IPS DF 4.7 (cell line): ENCODE measurements at regions not wholly inside any gene's neighbourhood (a gene's known extent, or its start where the extent isn't known, plus 50 kb on each side); places are given as distances from the start of the nearest gene placed in this dataset.
"Not testable (repeated sequence)": the region's sequence is repeated elsewhere in the genome, so short reads cannot be mapped to it uniquely, and the experiment has no call there.

Experiments used
- DNase-seq: peaks from one replicate; pipeline ENCODE4 v3.0.0-alpha.2; 2013; ENCODE audit warnings: low spot score; ENCODE audit errors: extremely low read depth

GRCh38 chr2:149873936-149874335 lies 286.4 kb upstream of the MMADHC start:
- DNase-seq: no peak

DNA sequence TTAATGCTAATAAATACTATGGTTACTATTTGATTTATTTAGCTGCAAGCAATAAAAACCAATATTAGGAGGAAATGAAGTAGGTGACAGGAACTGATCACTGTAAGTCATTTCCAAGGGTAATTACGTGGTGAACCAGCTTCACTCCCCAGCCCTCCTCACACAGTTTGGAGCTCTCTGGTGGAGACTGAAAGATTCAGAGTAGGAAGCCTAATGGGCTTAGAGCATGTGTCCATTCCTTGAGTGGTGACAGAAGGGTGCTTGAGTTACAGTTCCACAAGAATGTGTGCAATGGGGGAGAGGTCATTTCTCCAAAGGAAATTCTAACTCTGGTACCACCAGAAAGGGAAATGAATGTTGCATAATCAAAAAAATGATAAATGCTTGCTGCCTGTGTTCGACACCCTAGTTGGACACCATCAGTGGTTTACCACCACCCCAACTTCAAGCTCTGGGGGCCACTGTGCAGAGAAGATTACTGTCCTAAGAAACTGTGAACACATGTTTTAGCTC lies 285.1 kb upstream of the MMADHC start:
- DNase-seq: no peak

DNA sequence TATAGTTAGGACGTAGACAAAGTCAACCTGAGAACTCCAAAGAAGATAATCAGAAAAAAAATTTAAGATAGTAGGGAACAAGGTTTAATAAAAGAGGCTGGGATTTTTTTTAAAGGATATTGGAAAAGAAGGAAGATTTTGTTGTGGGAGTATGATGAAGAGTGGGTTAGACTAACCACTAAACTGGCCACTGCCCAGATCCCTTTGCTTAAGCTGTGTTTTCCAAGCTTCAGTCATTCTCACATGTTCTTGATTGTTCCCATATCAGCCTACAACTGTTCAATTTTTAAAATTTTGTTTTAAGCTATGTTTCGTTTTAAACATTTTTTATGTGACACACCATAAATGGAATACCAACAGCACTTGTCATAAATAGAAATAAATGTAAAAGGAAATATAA lies 284.5 kb upstream of the MMADHC start:
- no peak for DNase-seq

- DNase-seq: no peak
Observed at GRCh38 chr2:149871091-149871885, 283.7 kb upstream of the MMADHC start.

DNA sequence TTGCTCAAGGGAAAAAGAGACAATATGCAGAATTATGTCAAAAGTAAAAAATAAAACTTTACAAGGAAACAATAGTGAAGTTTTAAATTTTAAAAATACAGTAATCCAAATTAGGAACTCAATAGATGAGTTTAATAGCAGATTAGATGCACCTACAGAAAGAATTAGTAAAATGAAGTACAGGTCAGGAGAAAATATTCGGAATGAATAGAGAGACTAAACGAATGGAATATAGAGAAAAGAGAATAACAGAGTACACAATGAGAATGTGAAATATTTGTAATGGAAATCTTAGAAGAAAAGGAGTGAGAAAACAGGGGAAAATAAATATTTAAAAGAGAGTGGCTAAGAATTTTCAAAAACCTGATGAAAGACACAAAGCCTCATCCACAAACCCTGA lies 275.7 kb upstream of the MMADHC start:
- no peak for DNase-seq

DNA sequence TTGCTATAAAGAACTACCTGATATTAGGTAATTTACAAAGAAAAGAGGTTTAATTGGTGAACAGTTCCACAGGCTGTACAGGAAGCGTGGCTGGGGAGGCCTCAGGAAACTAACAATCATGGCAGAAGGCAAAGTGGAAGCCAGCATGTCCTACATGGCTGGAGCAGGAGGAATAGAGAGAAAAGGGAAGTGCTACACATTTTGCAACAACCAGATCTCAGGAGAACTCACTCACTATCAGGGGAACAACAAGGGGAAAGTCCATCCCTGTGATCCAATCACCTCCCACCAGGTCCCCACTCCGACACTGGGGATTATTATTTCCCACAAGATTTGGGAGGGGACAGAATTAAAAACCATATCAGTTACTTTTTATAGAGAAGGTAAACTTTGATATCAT lies 273.5 kb upstream of the MMADHC start:
- DNase-seq: no peak

- DNase-seq: no peak
Observed at GRCh38 chr2:149860276-149860921, 272.8 kb upstream of the MMADHC start.

GRCh38 chr2:149858901-149859634 lies 271.5 kb upstream of the MMADHC start:
- no peak for DNase-seq

DNA sequence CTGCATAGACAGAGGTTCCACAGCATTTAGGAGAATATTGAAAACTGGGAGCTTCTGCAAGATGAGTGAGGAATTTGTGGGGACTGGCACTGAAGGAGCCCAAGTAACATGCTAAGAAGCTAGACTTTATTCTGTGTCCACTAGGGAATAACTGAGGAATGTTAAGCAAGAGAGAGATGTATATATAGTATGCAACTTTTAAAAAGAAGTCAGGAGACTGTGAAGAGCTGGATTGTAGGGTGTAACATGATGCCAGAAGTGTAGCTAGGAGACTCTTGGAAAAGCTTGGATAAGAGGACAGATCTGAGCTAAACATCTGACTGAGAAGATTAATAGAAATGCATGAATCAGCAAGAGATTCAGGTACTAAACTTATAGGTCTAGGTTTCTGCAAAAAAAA lies 270.6 kb upstream of the MMADHC start:
- DNase-seq: no peak

- DNase-seq: no peak
Observed at GRCh38 chr2:149857344-149857743, 269.8 kb upstream of the MMADHC start.

GRCh38 chr2:149855859-149856258 lies 268.3 kb upstream of the MMADHC start:
- DNase-seq: not testable (repeated sequence)

GRCh38 chr2:149849591-149849990 lies 262.0 kb upstream of the MMADHC start:
- DNase-seq: no peak

DNA sequence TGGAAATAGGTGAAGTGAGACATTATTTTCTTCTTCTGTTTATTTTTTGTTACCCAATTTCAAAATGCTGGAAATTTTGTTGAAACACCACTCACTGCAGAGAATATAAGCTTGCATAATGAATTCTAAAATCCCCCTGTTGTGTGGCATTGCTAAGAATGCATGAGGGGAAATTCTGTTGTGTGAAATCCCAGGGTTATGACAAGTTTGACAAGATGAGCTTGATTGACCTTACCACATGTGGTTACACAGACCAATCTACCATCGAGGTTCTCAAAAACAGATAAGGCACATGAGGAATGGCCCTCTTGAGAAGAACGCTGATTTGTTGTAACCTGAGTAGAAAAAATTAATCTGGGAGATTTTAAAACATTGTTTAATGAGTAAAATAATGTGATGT lies 261.6 kb upstream of the MMADHC start:
- no peak for DNase-seq

- DNase-seq: no peak
Observed at GRCh38 chr2:149841396-149841795, 253.8 kb upstream of the MMADHC start.

DNA sequence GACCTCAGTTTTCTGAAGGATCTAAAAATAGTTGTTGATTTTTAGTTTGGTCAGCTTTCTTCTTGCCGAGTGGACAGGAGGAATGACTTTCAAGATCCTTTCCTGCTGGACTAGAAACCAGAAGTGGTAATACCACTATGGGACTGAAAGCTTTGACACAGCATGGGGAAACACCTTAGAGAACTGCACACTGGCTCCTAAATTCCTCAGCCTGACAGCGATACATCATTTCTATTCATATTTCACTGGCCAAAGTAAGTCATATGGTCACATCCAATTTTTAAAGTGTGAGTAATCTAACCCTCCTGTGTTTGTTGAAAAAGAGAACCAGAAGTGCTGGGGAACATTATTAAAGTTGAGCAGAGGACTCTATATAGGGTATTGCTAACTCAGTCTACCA lies 244.7 kb upstream of the MMADHC start:
- DNase-seq: no peak

DNA sequence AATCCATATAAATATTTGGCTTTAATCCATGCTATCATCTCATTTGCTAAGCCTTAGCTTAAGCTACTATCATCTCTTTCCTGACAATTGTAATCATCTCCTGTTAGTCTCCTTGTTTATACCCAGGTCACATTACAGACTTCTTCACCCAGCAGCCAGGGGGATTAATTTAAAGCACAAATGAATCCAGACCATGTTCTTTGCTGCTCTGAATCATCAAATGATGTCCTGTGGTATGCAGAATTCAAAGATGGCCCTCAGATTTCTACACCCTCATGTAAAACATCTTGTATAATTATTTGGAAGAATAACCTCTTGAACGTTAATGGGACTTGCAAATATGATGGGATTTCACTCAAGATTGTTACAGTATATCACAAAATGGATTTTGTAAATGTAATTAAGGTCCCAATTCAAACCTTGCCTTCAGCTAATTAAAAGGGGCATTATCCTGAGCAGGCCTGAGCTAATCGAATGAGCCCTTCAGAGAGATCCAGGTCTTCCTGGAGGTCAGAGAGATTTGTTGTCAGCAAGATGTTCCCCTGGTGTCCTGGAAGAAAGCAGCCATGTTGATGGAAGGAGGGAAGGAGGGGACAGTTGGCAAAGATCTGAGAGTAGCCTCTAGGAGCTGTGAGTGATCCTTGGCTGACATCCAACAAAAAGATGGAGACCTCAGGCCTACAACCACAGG lies 241.1 kb upstream of the MMADHC start:
- DNase-seq: no peak

DNA sequence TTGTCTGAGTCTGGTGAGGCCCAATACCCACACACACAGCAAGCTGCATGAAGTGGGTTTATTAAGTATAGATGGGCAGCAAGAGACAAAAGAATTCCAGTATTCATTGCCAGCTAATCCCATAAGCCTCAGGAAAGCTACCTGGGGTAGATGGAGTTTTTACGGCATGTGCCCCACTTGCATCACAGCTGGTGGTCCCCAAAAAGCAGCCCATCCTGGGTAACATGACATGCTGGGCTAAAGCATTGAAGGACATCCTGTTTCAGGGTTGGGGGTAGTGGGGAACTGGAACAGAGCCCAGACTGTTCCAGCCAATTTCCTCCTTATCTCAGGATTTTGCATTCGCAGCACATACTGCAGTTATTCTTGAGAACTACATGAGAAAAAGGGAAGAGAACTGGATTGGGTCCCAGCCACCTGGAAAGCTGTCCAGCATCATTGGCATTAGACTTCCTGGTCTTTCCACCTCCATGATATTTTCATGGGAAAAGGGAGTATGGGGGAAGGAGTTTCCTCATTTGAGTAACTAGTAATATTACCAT lies 240.1 kb upstream of the MMADHC start:
- no peak for DNase-seq

GRCh38 chr2:149826471-149827125 lies 239.0 kb upstream of the MMADHC start:
- DNase-seq: no peak

DNA sequence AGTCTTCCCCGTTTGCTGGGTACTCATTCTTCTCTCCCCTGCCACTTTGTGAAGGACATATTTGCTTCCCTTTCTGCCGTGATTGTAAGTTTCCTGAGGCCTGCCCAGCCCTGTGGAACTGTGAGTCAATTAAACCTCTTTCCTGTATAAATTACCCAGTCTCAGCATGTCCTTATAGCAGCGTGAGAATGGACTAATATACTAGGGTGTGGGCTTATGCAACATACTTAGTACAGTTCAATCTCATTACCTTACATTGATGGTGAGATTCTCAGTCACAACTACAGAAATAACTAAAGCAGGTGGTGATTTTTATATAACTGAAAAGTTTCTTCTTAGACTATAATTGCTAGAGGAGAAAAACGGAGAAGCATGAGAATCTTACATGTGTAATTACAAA lies 237.9 kb upstream of the MMADHC start:
- DNase-seq: no peak

DNA sequence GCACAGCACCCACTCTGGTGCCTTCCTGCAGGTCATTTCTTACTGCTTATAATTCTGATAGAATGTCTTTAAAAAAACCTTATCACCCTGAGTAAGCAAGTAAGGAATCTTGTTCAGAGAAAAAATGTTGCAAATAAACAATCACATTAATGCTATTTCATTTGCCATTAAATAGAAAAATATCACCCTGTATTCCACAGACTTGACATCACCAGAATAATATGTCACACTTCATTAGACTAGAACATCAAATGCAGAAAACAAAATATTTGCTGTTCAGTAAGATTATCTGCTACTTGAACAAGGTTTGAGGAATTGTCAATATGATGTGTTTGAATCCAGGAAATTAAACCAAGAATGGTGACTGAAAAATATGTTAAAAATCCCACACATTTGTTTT lies 236.6 kb upstream of the MMADHC start:
- DNase-seq: no peak
